Muscle of leg (tissue), 3 donors: ENCODE measurements at regions not wholly inside any gene's neighbourhood (a gene's known extent, or its start where the extent isn't known, plus 50 kb on each side); places are given as distances from the start of the nearest gene placed in this dataset.

Experiments
- DNase-seq: peaks from one replicate; pipeline ENCODE4 v3.0.0; 2013
- H3K27ac ChIP-seq: one replicate; pipeline ENCODE4 v1.5.1; 2013; ENCODE audit warnings: mild to moderate bottlenecking, low read length, control low read depth
- H3K27me3 ChIP-seq: one replicate; pipeline ENCODE4 v1.6.1; 2013; ENCODE audit warnings: low read length; ENCODE audit not compliant: control insufficient read depth, insufficient read depth
- H3K36me3 ChIP-seq: one replicate; pipeline ENCODE4 v1.6.1; 2013; ENCODE audit warnings: low read length; ENCODE audit not compliant: control insufficient read depth, insufficient read depth
- H3K4me1 ChIP-seq: one replicate; pipeline ENCODE4 v1.6.1; 2013; ENCODE audit warnings: low read length; ENCODE audit not compliant: control insufficient read depth, insufficient read depth
- H3K4me3 ChIP-seq: one replicate; pipeline ENCODE4 v1.5.1; 2013; ENCODE audit warnings: low read length, control low read depth
- H3K9me3 ChIP-seq: replicated peaks from 2 replicates; pipeline ENCODE4 v1.6.1; 2013; ENCODE audit warnings: low read depth, low read length; ENCODE audit not compliant: control insufficient read depth
- WGBS: methylation state at CpG from one replicate; pipeline ENCODE4 v1.1.5; 2013; ENCODE audit warnings: missing lambda C conversion rate; ENCODE audit not compliant: insufficient coverage; 5-methylcytosine and 5-hydroxymethylcytosine counted together

DNA sequence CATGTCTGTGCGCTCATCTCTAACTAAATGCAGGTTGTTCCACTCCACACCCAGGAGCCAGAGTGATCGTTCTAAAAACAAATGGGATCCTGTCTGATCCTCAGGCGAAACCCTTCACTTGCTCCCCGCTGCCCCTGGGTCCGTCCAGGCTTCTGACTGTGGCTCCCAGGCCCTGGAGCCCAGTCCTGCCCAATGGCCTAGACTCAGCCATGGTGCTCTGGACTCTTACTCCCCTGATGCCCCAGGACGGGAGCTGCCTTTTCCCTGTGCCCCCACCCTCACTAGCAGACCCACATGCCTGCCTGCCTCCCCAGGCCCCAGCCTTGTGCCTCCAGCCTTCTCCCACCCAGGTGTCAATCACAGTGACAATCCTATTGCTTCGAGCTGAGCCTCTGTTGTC is 256.7 kb downstream of the BMP7 start:
- no peaks in the 10 kb centered on the region for H3K36me3 ChIP-seq
- 69% methylated on average over 6 of the region's 7 CpGs for WGBS
- no peak overlapping the region for H3K4me3 ChIP-seq
- no peak for DNase-seq
- H3K4me1 ChIP-seq = no peaks in the 10 kb centered on the region
- no peak overlapping the region for H3K27ac ChIP-seq
- no peaks in the 10 kb centered on the region for H3K9me3 ChIP-seq
- peaks cover 33% of the 10 kb centered on the region for H3K27me3 ChIP-seq

DNA sequence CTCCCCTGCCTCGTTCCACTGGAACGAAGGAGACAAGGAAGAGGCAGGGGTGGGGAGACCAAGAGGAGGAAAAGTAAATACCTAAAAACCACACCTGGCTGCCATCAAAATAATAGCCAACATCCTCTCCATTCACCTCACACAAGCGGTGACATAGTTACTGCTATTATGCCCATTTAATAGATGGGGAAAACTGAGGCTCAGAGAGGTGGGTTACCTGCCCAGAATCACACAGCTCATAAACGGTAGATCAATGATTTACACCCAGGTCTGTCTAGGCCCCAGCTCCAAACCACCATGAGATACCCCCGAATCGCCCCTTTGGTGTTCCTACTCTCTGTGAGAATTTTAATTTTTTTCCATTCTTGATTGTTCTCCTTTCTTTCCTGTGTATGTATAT is 253.8 kb downstream of the BMP7 start:
- 100% methylated on average over 1 of the region's 6 CpGs for WGBS
- H3K4me1 ChIP-seq = no peaks in the 10 kb centered on the region
- no peak overlapping the region for H3K27ac ChIP-seq
- no peaks in the 10 kb centered on the region for H3K9me3 ChIP-seq
- no peak for DNase-seq
- H3K4me3 ChIP-seq = no peak overlapping the region
- no peaks in the 10 kb centered on the region for H3K36me3 ChIP-seq
- peaks cover 25% of the 10 kb centered on the region for H3K27me3 ChIP-seq

GRCh38 chr20:57013217-57013616 is 253.2 kb downstream of the BMP7 start:
- no peak for DNase-seq
- Histone ChIP-seq H3K4me1 (no peaks in the 10 kb centered on the region), H3K4me3 (no peak overlapping the region), H3K27me3 (peaks cover 27% of the 10 kb centered on the region), H3K36me3 (no peaks in the 10 kb centered on the region), H3K9me3 (no peaks in the 10 kb centered on the region), H3K27ac (no peak overlapping the region)
- no CpG with 5 or more reads among the region's 1 CpG for whole genome bisulfite sequencing

DNA sequence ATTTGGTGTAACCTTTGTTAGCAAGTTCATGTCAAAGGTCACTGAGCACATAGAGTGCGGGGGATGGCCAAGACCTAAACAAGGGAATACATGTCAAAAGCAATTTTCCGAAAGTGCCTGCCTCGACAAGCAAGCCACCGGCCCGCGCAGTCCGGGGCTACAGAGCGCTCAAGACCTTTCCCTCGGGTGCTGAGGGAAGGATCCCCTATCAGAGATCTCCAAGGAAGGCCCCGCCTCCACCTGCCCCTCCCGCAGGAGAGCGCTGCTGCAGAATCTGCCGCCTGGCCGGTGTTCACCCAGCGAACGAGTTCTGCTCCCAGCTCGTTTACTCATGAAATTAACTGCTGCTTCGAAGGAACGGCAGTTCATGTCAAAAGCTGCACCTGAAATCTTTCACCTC is 252.7 kb downstream of the BMP7 start:
- H3K27me3 ChIP-seq = peaks cover 32% of the 10 kb centered on the region
- no peaks in the 10 kb centered on the region for H3K4me1 ChIP-seq
- H3K36me3 ChIP-seq = no peaks in the 10 kb centered on the region
- no peak overlapping the region for H3K4me3 ChIP-seq
- H3K27ac ChIP-seq = no peak overlapping the region
- H3K9me3 ChIP-seq = no peaks in the 10 kb centered on the region
- WGBS = 3% methylated on average over 19 of the region's 19 CpGs
- DNase-seq = no peak

DNA sequence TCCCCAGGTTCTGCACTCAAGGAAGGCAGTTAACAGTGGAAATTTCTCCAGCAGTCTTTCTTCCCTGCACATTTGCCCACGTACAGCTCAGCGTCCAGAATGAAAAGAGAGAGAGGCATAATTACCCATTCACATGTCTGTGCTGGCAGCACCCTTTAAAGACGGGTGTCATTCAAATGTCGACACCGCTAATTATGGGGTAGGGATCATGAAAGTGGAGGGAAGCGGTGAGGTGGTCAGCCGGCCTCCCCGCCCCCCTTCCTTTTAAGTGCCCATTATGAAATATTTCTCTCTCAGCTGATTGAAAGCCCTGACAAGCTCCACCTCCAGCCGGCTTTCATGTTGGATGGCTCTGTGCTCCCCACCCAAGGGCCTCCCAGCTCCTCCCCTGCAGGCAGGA is 246.1 kb downstream of the BMP7 start:
- no peak overlapping the region for H3K27ac ChIP-seq
- no peak overlapping the region for H3K4me3 ChIP-seq
- no peaks in the 10 kb centered on the region for H3K9me3 ChIP-seq
- peaks cover 2% of the 10 kb centered on the region for H3K4me1 ChIP-seq
- H3K36me3 ChIP-seq = no peaks in the 10 kb centered on the region
- 0% methylated on average over 1 of the region's 9 CpGs for WGBS
- DNase-seq = no peak
- peaks cover 28% of the 10 kb centered on the region for H3K27me3 ChIP-seq

DNA sequence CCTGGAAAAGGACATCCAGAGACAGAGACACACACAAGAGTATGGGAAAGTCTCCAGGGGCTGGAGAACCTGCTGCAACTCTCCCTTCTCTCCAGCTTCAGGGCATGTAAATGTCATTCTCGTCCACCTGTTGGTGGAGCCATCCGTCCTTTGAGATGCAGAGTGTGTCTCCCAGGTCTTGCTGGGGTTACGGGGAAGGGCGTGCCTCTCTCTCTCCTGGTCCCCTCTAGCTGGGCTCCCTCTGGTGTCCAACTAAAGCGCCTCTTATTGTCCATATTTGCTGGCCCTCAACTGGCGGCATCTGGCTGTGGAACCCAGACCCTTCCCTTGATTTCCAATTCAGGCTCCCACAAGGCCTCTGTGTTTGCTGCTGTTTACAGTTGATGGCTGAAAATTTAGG is 244.1 kb downstream of the BMP7 start:
- H3K27ac ChIP-seq = no peak overlapping the region
- 41% methylated on average over 5 of the region's 6 CpGs for WGBS
- H3K4me1 ChIP-seq = peaks cover 2% of the 10 kb centered on the region
- no peaks in the 10 kb centered on the region for H3K9me3 ChIP-seq
- no peak overlapping the region for H3K4me3 ChIP-seq
- no peak for DNase-seq
- no peaks in the 10 kb centered on the region for H3K36me3 ChIP-seq
- H3K27me3 ChIP-seq = peaks cover 28% of the 10 kb centered on the region

- peaks cover 26% of the 10 kb centered on the region for H3K27me3 ChIP-seq
- WGBS = no CpG with 5 or more reads among the region's 2 CpGs
- H3K36me3 ChIP-seq = no peaks in the 10 kb centered on the region
- no peak overlapping the region for H3K4me3 ChIP-seq
- H3K4me1 ChIP-seq = peaks cover 2% of the 10 kb centered on the region
- H3K27ac ChIP-seq = no peak overlapping the region
- H3K9me3 ChIP-seq = no peaks in the 10 kb centered on the region
- no peak for DNase-seq
These were observed 243.4 kb downstream of the BMP7 start for GRCh38 chr20:57023007-57023406.

- no peak for DNase-seq
- peaks cover 2% of the 10 kb centered on the region for H3K4me1 ChIP-seq
- WGBS = 92% methylated on average over 9 of the region's 9 CpGs
- no peaks in the 10 kb centered on the region for H3K36me3 ChIP-seq
- no peak overlapping the region for H3K27ac ChIP-seq
- H3K9me3 ChIP-seq = no peaks in the 10 kb centered on the region
- H3K27me3 ChIP-seq = peaks cover 18% of the 10 kb centered on the region
- no peak overlapping the region for H3K4me3 ChIP-seq
These were observed 242.4 kb downstream of the BMP7 start for GRCh38 chr20:57023997-57024396.

DNA sequence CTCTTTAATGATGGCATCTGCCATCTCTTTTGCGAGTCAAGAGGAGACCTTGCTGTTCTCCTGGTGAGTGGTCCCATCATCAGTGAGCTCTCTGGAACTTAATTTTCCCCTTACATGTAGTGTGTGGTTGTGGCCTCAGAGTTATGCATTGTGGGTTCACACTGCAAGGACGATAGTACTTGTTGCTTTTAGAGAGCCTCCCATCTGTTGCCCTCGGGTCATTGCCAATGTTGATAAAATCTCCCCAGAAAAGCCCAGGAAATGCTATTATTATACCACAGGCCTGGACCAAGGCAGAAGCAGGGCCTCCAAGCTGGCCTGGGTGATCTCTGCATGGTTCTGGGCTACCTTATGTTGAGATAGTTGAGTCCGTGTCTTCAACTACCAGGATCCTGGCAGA is 241.6 kb downstream of the BMP7 start:
- no peaks in the 10 kb centered on the region for H3K36me3 ChIP-seq
- H3K9me3 ChIP-seq = no peaks in the 10 kb centered on the region
- peaks cover 18% of the 10 kb centered on the region for H3K27me3 ChIP-seq
- no peak overlapping the region for H3K4me3 ChIP-seq
- peaks cover 2% of the 10 kb centered on the region for H3K4me1 ChIP-seq
- no peak overlapping the region for H3K27ac ChIP-seq
- no peak for DNase-seq
- WGBS = no CpG with 5 or more reads among the region's 4 CpGs

GRCh38 chr20:57025261-57025660 is 241.2 kb downstream of the BMP7 start:
- Histone ChIP-seq H3K9me3 (no peaks in the 10 kb centered on the region), H3K36me3 (no peaks in the 10 kb centered on the region), H3K27ac (no peak overlapping the region), H3K4me1 (peaks cover 2% of the 10 kb centered on the region), H3K4me3 (no peak overlapping the region), H3K27me3 (peaks cover 18% of the 10 kb centered on the region)
- DNase-seq = no peak
- WGBS = 43% methylated on average over 2 of the region's 3 CpGs

DNA sequence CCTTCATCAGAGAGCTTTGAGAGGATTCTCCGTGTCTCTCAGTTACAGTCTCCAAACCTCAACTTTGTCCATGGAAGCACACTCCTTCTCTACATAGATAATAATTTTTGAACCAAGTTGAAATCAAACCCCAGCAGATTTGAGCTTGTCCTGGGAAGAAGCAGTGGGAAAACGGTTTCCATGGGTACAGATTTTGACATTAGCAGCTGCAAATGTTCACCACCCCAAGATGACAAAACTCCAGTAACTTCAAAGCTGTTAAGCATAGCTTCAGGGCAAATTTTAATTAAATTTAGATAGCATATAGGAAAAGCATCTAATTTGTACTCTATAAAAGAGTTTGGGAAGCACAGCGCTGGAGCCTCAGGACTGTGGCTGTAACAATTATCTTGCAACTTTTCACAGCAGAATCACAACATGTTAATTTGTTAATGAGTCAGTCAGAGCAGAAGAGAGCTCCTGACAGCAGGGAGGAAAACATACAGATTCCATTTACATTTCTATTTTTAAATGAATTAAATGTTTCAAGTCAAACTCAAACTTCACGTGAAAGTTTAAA is 240.7 kb downstream of the BMP7 start:
- Histone ChIP-seq H3K4me1 (peaks cover 2% of the 10 kb centered on the region), H3K9me3 (no peaks in the 10 kb centered on the region), H3K27ac (no peak overlapping the region), H3K27me3 (peaks cover 14% of the 10 kb centered on the region), H3K36me3 (no peaks in the 10 kb centered on the region), H3K4me3 (no peak overlapping the region)
- no peak for DNase-seq
- no CpG with 5 or more reads among the region's 4 CpGs for WGBS
